GM21515 (cell line): ENCODE measurements at regions not wholly inside any gene's neighbourhood (a gene's known extent, or its start where the extent isn't known, plus 50 kb on each side); places are given as distances from the start of the nearest gene placed in this dataset.

Experiments used
- ATAC-seq: cut with Tn5 transposase; IDR thresholded peaks from one replicate; pipeline ENCODE4 v1.9.1; 2021; ENCODE audit not compliant: unreplicated experiment

DNA sequence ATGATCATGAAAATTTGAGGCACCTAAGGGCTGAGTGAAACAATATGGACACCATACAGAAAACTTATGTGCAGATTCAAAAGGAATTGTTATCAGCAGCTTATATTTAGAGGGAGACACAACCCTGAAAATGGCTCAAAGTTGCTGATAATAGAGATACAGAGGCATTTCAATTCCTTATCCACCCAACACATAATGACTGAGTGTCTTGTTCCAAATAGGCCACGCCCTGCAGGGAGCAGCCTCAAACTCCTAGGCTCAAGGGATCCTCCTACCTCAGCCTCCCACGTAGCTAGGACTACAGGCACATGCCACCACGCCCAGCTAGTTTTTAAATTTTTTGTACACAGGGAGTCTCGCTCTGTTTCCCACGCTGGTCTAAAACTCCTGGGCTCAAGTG, 79.0 kb downstream of the LBH start:
- ATAC-seq: no peak

DNA sequence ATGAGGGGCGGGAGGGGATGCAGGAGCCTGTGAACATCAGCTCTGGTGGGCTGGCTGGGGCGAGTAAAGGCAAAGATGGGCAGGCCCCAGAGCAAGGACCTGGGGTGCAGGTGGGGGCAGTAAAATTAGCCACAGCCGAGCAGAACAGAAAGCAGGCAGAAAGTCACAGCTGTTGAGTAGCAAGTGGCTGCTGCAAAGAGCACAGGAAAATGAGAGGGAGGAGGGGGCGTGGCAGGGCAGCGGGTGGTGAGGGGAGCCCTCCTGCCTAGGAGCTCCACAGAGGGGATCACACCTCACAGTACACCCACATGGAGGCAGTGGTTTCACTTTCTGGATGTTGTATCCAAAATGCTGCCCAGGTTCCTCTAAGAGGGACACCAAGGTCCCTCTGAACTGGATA, 79.6 kb downstream of the LBH start:
- ATAC-seq: peak; percentile 79

DNA sequence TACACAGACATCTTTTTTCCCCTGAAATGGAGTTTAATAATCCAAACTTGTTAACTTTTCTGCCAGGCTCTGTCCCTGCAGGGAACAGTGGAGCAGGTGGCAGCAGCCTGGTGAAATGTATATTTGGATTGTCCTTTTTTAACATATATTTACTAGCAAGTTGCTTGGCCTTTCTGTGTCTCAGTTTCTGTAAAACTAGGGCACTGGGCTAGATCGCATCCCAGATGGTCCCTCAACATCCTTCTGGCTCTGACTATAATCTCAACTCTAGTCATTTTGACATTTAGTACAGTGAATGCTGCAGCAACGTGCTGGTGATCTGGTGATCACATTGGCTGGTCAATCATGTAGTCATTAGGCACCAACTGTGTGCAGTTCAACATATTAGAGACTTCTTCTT, 80.4 kb downstream of the LBH start:
- ATAC-seq: no peak

DNA sequence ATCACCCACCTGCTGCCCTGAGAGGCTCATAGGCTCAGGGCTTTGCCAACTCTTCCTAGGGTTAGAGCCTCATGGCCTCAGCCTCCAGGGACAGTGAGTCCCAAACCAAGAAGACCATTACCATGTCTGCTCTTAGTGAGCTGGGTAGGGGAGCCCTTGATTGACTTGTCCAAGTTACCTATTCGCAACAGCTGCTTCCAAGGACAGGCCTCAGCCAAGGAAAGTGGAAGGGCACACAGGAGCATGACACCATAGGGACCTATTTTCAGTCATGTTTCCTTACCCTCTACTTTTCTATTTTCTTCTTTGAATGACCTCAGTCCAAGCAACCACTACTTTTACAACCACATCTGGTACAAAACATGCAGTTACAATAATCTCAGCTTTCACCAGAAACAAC, 81.6 kb downstream of the LBH start:
- no peak for ATAC-seq

DNA sequence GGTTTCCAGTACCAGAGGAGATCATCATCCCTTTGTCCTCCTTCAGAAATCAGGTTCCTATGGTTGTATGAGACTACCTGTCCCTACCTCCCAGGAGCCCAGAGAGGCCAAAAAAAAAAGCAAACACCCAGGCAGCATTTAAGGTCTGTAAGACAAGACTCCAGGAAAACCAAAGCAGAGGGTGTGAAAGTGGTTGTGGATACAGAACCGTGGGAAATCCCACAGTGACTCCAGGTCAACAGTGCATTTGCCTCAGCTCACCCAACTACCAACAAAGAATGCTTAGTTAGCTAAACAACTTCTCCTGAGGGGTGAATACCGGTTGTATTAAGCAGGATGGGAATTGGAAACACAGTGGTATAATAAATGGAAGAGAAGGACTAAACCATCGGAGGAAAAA, 83.6 kb downstream of the LBH start:
- ATAC-seq: no peak

DNA sequence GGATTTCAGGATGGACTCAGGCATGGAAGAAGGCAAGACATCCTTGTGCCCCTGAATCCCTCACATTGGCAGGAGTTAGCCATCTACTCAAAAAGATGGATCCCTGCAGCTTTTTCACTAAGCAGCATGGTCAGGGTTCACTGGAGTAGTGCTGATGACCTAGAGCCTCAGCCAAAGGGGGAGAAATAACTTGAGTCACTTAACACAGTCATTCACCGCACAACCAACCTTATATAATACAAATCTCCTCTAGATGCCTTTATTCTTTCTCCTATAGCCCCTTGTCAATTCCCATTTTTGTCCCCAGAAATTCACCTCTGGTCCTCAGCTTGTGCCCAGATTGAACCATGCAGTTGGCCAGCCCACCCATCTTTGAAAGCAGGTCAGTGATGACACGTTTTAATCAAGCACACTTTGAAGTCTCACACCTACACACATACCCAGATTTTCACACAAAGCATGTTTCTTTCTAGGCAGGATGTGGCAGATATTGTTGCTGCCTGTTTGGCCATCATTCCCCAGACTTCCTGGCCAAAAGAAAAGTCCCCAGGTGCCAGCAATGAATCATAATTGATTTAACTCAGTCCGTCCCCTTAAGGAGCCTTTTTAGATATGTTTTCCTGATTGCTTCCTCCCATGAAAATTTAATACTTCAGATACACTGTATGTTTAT, 84.2 kb downstream of the LBH start:
- no peak for ATAC-seq

DNA sequence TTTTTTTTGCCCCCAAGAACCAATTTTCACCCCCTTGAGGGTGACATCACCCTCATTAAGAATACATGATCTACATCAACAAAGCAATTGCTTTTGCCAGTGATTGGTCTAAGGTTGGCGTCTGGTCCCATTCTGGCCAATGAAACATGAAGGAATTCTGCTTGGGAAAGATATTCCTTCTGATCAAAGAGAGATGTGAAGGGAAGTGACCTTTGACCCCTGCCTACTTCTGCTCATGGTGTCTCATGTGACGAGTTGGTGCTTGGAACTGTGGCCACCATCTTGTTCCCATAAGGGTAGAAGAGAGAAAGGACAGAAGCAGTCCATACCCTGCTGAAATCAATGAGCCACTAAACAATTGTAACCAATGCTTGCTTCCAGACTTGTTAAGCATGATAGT, 85.1 kb downstream of the LBH start:
- no peak for ATAC-seq

DNA sequence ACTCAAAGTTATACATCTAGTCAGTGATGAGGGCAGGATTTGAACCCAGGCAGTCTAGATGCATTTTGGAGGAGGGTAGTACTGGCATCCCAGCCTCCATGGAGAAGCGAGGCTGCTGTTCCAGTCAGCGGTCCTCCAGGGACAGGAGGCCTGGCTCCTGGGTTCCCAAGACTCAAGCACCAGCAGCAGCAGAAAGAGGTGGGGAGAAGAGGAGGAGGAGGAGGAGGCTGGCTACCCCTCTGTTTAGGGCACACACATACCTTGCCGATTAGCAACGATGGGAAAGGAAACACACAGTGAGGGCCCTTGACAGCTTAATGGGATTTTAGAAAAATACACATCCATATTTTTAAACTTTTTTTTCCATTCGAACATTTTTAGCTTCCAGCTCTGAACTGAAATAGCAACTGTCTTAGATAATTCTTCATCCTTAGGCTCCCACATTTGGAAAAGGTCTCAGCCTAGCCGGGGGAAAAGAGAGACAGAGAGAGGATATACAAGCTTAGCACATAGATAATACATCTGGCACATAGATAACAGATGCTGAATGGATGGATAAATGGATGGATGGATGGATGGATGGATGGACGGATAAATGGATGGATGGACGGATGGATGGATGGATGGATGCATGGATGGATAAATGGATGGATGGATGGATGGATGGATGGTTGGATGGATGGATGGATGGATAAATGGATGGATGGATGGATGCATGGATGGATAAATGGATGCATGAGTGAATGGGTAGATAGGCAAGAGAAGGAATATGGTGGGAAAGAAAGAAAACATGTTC, 87.9 kb downstream of the LBH start:
- ATAC-seq: no peak

DNA sequence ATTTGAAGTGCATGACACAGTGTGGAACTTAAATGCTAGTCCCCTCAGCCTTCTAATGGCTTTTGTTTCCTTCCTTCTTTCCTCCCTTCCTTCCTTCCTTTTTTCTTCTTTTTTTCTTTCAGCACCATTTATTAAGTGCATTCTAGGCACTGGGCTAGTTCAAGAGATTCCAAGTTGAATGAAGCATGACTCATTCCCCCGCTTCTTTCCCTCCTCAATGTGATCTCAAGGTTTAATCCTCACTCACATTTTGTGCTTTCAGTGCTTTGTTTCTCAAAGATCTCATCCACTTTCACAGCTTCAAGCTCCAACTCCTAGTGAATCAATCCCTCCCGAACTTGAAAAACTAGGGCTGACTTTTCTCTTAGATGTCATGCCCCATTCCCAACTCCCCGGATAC, 90.1 kb downstream of the LBH start:
- no peak for ATAC-seq

DNA sequence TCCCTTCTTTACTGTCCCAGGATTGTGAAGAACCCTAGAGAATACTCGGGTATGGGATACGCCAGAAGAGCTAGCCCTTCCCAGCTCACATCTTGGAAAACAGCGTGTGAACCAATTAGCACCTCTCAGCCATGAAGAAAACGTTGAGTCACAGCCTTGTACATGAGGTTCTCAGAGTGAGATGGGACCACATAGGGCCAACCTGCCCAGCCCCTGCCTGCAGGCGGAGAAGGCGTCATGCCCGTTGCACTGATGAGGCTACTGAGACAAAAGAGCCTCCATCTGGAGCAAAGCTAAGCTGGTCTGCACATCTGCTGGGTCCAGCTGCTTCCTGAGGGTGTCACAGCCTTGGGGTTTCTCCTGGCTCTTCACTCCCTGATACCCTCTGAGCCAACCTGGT, 92.2 kb downstream of the LBH start:
- no peak for ATAC-seq

DNA sequence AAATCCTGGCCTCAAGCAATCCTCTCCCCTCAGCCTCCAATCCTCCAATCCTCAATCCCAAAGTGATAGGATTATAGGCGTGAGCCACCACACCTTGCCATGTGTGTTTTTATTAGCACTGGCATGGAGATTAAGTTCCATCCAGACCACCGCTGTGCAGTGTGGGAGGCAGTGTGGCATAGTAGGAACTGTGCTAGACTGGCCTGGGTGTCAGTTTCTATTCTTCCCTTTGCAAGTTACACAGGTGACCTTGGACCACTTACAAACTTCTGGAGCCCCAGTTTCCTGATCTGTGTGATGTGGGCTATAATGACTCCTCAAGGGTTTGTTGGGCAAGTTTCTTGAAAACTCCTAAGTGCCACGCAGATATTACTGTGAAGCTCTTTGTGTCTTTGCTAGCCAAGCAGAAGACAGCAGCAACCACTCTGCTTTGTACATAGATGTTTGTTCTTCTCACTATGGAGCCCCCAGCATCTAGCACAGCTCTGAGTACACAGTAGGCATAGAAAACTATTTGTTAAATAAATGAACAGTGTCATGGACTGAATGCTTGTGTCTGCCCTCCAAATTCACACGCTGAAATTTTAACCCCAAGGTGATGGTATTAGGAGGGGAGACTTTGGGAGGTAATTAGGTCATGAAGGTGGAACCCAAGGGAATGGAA, 93.0 kb downstream of the LBH start:
- no peak for ATAC-seq

DNA sequence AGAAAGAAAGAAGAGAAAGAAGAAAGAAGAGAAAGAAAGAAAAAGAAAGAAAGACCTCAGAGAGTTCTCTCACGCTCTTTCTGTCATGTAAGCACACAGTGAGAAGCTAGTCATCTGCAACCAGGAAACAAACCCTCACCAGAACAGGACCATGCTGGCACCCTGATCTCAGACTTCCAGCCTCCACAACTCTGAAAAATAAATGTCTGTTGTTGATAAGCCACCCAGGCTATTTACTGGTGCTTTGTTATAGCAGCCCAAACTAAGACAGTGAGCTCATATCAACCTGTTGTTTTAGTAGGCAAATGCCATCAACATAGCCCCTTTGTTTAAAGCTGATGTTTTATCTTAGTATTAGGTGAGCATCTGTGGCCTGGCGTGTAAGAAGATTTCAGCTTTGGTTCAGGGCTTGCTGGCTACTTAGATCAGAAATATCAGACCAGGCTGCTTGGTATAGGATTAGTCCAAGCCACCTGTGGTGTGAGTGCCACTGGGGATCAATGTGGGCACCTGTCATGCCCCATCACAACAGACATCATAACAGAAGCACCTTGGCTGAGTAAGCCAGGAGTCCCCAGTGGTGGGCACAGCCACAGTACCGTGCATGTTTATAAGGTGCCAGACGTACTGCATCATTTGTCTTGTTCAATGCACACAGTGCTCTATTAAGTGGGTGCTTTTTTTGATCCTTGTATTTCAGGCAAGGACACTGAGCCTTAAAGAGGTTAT, 94.4 kb downstream of the LBH start:
- no peak for ATAC-seq

DNA sequence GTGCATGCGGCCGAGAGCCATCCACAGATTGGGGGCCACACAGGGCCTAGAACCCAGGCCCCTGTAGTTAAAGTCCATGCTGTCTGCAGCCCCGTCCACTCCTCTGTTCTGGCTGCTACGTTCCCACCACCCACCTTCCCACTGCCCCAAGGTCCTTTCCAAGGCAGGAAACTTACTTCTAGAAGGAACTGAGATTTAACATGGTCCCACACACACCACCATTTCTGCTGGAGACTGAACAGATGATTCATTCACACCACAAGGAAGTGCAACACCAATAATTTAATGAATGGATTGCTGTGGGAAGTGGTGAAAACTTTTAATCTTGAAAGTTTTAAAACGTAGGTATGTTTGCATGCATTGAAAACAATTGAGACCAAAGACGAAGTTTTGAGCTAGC, 95.2 kb downstream of the LBH start:
- ATAC-seq: no peak

DNA sequence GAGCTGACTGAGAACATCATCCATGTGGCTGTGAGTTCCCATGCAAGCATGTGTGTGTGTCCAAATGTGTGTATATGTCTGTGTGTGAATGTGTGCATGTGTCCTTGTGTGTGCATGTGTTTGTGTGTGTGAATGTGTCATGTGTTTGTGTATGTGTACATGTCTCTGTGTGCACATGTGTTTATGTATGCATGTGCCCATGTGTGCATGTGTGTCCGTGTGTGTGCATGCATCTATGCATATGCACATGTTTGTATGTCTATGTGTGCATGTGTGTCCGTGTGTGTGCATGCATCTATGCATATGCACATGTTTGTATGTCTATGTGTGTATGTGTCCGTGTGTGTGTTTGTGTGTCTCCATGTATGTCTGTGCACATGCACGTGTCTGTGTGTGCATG, 99.7 kb downstream of the LBH start:
- ATAC-seq: no peak

DNA sequence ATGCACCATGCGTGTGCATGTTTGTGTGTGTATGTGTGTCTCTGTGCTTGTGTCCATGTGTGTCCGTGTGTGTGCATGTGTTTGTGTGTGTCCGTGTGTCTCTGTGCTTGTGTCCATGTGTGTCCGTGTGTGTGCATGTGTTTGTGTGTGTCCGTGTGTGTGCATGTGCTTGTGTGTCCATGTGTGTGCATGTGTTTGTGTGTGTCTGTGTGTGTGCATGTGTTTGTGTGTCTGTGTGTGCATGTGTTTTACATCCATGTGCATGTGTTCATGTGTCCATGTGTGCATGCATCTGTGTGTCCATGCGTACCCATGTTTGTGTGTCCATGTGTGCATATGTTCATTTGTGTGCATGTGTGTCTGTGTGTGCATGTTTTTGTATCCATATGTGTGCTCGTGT, 100.5 kb downstream of the LBH start:
- no peak for ATAC-seq

DNA sequence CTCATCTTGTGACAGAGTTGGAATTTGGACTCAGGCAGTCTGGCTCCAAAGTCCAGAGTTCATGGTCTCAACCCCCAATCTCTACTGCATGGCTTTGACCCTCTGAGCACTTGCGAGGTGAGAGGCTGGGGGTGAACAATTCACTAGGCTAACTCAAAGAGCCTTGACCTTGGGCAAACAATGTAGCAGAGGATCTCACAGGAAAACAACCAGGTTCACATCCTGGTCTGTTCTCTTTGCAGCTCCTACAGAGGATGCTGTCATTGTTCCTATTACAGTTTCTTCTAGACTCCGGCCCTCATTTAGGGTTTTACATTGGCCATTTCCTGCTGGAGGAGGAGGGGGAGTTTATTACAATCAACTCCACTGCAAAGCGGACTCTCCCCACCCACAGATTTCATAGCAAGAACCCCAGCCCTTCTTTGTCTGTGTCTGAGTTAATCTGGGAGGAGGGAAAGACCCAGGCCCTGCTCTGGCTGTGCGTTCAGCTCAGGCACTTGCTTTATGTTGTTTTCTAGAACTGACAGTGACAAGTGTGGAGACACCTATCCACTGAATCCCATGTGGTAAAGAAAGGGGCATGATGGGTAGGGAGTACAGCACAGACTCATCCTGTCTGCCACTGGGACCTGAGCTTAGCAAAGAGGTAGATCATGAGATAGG, 101.6 kb downstream of the LBH start:
- ATAC-seq: no peak

DNA sequence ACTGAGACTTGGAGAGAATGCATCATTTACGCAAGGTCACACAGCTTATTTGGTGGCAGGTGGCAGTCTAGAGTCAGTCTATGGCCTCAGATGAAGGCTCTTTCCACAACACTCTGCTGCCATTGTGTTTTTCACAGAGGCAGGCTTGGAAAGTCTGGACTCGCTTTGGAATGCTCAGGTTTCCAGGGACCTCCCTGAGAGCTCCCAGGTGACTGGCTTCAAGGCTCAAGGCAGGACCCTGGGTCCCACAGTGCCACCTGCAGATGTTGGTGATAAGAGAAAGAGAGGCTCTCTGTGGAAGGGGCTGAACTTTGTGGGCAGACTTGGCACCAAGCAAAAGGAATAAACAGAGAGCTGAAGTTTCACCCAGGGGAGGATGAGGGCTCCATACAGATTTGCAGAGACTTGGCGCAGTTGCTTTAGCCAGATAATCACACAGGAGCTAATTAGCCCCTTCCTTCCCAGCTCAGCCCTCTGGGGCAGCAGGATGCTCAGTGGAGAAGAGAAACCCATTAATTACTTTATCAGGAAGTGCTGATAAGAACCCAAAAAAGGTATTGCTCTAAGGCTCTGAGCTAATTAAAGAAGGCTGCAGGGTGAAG, 103.5 kb downstream of the LBH start:
- no peak for ATAC-seq

DNA sequence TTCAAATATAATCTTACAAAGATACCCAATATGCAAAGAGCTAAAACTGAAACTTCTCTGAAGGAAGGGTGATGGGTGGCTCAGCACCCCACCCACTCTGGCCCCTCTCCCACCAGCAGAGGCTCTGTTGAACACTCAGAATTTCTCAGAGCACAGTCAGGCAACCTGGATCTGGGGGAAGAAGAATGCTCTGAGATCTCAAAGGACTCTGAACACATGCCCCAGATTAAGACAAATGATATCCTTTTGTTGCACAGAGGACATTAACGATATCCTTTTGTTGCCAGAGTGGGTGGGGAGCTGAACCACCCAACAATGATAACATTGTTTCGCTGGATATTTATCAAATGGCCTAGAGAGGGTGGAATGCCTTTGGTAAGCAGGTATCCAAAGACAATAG, 104.8 kb downstream of the LBH start:
- ATAC-seq: no peak

DNA sequence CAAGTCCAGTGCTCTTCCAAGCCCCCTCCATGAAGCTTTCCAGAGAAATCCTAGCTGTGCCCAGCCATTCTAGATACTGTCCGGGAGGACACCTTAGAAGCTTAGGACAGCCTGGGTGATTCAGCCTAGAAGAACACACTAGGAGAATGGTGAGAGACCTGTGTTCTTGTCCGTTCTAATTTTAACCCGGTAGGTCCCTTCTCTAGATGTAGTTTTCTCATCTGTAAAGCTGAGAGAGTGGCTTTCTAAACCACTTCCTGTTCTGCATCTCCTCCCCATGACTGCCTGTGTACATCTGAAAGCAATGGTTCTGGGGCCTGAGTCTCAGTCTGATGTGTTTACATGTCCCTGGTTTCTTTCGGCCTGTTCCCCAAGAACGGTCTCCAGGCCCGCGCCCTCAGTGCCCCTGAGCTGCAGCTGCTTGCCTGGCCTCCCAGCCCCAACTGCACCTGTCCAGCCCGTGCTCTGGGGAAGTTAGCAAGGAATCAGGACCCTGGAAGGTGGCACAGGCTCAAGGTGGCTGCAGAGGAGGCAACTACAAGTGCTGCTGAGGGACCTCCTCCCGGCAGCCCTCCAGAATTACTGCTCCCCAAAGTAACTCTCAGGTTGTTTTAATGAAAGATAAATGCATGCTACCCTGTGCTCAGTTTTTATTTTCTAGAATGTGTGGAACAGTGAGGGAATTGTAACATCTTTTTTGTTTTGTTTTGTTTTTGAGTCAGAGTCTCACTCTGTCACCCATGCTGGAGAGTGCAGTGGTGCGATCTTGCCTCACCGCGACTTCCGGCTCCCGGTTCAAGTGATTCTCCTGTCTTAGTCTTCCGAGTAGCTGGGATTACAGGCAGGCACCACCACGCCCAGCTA, 105.9 kb downstream of the LBH start:
- peak; percentile 86 for ATAC-seq

DNA sequence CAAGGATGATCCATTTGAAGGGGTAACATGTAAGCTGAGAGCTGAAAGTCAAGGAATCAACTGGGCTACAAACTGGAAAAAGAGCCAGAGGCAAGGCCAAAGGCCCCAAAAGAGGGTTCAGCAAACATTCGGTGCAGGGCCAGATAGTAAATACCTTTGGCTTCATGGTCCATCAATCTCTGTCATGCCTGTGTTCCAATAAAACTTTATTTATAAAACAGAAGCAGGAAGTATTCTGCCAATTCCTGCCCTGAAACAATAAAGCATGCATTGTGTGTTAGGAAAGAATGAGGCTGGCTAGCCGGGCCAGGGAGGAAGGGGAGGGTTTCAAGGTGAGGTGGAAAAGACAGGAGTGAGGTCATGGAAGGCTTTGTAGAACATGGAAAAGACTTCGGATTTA, 107.1 kb downstream of the LBH start:
- ATAC-seq: no peak
